HG03159 (cell line): ENCODE measurements at regions not wholly inside any gene's neighbourhood (a gene's known extent, or its start where the extent isn't known, plus 50 kb on each side); places are given as distances from the start of the nearest gene placed in this dataset.
"Not testable (repeated sequence)": the region's sequence is repeated elsewhere in the genome, so short reads cannot be mapped to it uniquely, and the experiment has no call there.

Experiments
- ATAC-seq: cut with Tn5 transposase; IDR thresholded peaks from one replicate; pipeline ENCODE4 v1.9.1; 2021; ENCODE audit warnings: mild to moderate bottlenecking, moderate library complexity; ENCODE audit not compliant: unreplicated experiment

DNA sequence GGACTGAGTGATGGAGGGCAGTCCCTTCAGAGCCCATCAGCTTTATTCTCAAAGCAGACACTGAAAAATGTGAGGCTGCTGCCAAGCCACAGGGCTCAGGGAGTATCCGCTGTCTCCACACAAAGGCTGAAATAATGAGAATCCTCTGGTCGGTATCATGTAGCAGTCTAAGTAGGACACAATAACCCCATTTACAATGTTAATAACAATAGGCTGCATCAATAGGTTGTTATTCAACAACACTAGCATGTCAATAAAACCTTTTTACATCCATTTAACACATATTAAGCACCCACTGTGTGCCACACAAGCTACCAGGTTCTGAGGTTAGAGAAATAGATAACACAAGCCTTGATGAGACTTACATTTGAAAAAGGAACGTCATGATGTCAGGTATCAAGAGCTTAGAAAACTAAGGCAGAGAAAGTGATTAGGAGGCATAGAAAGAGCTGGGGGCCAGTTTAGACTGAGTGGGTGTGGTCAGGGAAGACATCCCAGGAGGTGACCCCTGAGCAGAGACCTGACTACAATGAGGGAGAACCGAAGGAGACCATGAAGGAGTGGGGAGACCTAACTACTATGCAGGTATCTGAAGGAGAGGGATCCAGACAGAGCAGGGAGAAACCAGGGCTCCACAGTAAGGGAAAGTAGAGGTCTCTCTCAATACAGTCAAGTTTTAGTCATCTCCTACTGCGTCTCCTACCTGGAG lies 140.1 kb upstream of the GRIA1 start:
- no peak for ATAC-seq

DNA sequence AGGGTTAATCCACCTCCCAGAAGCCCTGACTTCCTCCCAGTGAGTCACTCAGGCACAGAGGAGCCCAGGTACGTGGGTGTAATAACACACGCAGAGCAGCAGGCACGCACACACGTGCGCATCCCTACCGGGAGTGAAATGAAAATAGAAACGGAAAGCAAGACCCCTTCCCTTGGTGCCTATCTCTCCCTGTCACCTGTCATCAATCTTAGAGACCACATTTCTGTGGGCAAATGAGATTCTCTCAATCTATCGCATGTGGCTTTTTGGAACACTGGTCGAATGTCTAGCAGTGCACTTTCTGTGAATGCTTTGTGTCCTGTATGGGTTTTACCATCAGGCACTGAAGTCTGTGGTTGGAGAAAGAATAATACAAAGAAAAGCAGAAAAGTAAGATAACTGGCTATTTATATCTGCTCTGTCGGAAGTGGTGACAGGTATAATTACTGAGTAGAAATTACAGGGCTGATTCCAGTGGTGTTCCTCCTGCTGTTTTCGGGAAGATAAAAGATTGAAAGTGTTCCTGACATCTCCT lies 137.7 kb upstream of the GRIA1 start:
- ATAC-seq, result peak; percentile 83

DNA sequence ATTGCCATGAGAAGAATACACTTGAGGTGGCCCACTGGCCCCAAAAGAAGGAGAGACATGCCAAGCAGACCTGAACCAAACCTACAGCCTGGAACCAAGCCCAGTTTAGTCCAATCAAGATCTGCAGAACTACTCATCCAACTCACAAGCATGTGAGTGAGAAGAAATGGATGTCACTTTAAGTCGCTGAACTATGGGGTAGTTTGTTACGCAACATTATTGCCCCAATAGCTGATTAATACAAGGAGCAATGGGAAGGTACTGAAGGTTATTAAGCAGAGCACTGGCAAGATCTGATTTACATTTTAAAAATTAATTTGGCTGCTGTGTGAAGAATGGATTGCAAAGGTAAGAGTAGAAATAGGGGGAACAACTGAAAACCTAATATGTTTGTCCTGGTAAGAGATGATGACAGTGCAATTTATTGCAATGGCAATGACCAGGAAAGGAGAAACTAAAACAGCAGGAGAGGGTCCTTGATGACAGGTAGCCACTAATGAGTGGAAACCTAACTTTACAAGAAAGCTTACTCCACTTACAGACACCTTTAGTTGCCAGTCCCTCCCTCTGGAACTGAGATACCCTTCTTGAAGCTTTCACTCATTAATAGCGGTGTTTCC lies 132.9 kb upstream of the GRIA1 start:
- no peak for ATAC-seq

DNA sequence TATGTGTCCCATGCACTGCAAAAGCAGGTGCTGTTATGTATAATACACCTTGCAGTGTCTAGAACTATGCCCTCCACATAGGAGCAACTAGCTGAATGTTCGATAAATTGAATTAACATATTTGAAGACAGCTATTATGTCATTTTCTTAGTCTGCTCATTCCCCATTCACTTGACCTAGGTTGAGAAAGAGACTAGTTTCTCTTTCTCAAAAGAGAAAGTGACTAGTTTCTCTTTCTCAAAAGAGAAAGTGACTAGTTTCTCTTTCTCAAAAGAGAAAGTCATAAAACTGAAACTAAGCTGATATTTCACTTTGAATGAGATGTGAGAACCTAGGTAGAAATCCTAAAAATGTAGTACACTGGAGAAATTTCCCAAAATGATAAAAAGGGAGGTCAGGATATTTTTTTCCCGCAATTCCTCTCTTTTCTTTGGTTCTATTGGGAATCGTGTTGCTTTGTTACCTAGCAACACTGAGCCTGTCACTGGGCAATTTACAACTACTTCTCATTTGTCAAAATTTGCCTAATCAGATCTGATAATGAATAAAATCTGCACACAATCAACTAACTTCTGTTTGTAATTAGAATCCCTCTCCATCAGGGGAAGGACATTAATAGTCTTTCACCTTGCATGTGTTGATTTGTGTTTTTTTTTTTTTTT lies 132.0 kb upstream of the GRIA1 start:
- ATAC-seq, result peak; percentile 95

GRCh38 chr5:153360860-153361259 lies 129.6 kb upstream of the GRIA1 start:
- ATAC-seq, result no peak

DNA sequence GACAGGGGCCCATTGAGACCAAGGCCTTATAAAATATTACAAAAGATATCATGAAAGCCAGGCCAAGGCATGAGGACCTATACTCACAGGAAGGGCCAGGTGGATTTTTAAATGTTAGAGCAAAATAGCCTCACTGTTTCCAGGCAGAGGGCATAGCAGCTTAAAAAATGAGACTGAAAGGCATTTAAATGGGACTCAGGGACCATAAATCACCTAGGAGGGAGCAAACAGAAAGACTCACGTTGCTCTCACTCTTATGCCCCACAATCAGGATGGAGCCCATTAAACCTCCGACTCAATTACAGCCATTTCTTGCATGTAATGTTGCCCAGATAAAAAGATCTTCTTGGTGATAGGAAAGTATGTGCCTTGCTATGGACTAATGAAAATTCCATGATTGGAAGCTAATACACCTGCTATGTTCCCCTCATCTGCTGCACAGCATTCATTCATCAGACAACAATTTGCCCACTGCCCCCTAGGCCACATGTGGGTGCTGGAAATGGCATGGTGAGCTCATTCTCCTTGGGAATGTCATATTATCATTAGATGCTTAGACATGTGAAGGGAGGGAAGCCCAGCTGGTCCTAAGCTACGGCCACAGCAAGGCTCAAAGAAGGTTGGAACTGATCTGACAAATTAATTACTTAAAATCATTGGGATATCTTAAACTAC lies 128.6 kb upstream of the GRIA1 start:
- ATAC-seq, result no peak

GRCh38 chr5:153365547-153365946 lies 124.9 kb upstream of the GRIA1 start:
- ATAC-seq, result peak; percentile 59

GRCh38 chr5:153367466-153367865 lies 123.0 kb upstream of the GRIA1 start:
- no peak for ATAC-seq

DNA sequence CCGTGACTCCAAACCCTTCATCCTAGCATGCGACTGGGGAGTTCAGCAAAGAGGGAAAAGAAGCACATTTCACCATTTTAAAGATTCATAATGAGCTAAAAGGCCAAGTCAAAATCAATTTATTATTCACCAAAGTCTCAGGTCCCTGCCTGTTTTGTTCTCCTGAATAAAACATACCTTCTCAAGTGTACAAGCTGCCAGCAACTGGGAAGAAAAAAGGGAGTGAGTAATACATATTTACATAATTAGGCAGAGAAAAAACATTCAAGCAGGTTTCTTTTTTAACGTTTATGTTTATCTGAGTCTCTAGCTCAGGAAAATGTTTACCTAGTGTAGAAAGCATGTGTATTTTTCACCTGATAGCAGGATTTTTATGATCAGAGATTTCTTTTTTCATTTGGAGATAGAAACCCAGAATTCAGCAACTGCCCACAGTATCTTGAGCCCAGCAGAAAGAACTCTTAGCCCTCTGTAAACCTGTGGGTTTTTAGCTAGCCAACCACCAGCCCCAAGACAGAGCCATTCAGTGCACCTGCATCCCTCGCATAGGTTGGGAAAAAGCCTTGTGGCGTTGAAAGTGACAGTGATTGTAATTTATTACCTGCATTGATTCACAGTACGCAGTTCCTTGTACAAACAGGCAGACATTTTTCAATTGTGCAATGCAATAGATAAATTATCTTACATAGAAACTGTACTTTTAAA lies 117.9 kb upstream of the GRIA1 start:
- ATAC-seq, result no peak

GRCh38 chr5:153373130-153373498 lies 117.4 kb upstream of the GRIA1 start:
- no peak for ATAC-seq

- not testable (repeated sequence) for ATAC-seq
These were observed 108.8 kb upstream of the GRIA1 start for GRCh38 chr5:153381630-153382029.

GRCh38 chr5:153390569-153390968 lies 99.9 kb upstream of the GRIA1 start:
- no peak for ATAC-seq

- no peak for ATAC-seq
These were observed 90.9 kb upstream of the GRIA1 start for GRCh38 chr5:153399595-153399994.

- no peak for ATAC-seq
These were observed 89.5 kb upstream of the GRIA1 start for GRCh38 chr5:153400931-153401330.

DNA sequence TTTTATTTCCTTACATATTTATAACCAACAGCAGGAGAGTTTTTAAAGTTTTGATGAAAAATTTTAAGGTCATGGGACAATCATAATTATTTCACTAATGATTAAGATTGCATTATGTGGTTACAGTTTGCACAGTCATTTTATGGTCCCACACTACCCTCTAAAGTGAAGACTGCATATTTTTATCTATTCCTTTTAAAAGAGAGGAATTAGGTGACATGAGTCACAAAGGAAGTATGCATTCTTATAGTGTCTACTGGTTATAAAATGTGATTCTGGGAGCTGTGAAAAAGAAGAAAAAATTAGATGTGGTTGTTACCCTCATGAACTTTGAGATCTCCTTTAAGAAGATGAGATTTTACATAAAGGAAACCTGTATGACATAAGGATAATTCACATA lies 87.9 kb upstream of the GRIA1 start:
- ATAC-seq, result no peak

DNA sequence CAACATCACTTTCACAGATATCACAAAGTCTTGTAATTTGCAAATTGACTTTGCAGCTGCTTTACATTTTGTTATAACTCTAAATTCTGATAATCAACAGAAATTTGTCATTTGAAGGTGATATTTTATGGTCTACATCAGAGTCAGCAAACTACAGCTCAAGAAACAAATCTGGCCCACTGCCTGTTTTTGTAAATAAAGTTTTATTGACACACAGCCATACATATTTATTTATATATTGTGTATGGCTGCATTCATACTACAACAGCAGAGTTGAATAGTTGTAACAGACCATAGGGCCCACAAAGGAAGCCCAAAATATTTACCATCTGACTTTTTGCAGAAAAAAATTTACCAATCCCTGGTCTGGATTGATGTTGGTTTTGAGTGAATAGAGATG lies 87.0 kb upstream of the GRIA1 start:
- no peak for ATAC-seq

DNA sequence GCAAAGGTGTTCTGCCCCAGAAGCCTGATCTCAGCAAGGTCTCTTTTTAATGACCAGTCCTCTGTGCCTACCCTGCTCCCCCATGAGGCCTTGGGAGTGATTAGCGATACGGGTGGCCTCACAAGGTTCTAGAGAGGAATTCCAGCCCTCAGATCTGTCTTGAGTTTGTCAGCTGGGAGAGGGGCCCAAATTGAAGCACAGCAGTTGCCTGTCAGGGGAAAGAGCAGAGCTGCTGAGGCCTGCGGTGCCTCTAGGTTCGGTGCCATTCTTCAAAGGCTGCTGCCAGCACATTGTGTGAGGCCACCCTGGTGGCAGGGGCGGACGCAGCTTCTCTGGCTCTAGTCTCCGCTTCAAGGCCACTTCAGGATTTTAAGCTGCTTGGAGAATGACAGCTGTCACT lies 85.7 kb upstream of the GRIA1 start:
- ATAC-seq, result no peak

GRCh38 chr5:153421676-153422075 lies 68.8 kb upstream of the GRIA1 start:
- no peak for ATAC-seq

DNA sequence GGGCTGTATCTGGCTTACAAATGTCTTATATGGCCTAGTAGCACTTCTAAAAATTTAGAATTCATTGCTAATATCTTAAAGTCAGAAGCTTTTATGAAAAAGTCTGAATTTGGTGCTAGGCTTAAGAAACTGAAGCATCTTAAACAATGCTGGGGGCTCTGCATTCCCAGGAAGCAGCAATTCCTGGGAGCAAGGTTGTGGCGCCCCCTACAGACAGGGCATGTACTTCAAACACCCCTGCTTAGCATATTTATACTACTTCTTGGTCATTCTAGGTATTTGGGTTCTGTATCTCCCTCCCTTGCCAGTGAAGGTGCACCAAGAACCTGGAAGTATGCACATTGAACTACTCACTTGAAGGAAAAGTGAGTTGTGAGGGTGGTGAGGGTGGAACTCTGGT lies 64.6 kb upstream of the GRIA1 start:
- no peak for ATAC-seq

- ATAC-seq, result peak; percentile 64
These were observed 60.6 kb upstream of the GRIA1 start for GRCh38 chr5:153429761-153430380.
